ENCODE measurements at regions not wholly inside any gene's neighbourhood (a gene's known extent, or its start where the extent isn't known, plus 50 kb on each side); places are given as distances from the start of the nearest gene placed in this dataset.

- no peak for TF ChIP-seq CTCF (IDR thresholded peaks at IDR 0.05; ENCODE audit: low read depth, low read length)
- DNase-seq (ENCODE audit: extremely low read depth, low read depth), result no peak
Measured at GRCh38 chr5:38648703-38649291, 92.4 kb upstream of the LIFR start.

GRCh38 chr5:38650540-38650939, 94.1 kb upstream of the LIFR start:
- DNase-seq (ENCODE audit: extremely low read depth, low read depth), result no peak
- no peak for TF ChIP-seq CTCF (IDR thresholded peaks at IDR 0.05; ENCODE audit: low read depth, low read length)

- TF ChIP-seq CTCF (IDR thresholded peaks at IDR 0.05; ENCODE audit: low read depth, low read length), result no peak
- no peak for DNase-seq (ENCODE audit: extremely low read depth, low read depth)
Measured at GRCh38 chr5:38650946-38651345, 94.5 kb upstream of the LIFR start.

GRCh38 chr5:38651806-38652205, 95.4 kb upstream of the LIFR start:
- TF ChIP-seq CTCF (IDR thresholded peaks at IDR 0.05; ENCODE audit: low read depth, low read length), result no peak
- DNase-seq (ENCODE audit: extremely low read depth, low read depth), result no peak

GRCh38 chr5:38653389-38653788, 96.9 kb upstream of the LIFR start:
- TF ChIP-seq CTCF (IDR thresholded peaks at IDR 0.05; ENCODE audit: low read depth, low read length), result no peak
- no peak for DNase-seq (ENCODE audit: extremely low read depth, low read depth)

- no peak for TF ChIP-seq CTCF (IDR thresholded peaks at IDR 0.05; ENCODE audit: low read depth, low read length)
- DNase-seq (ENCODE audit: extremely low read depth, low read depth), result no peak
Measured at GRCh38 chr5:38655691-38656090, 99.2 kb upstream of the LIFR start.

- no peak for DNase-seq (ENCODE audit: extremely low read depth, low read depth)
- TF ChIP-seq CTCF (IDR thresholded peaks at IDR 0.05; ENCODE audit: low read depth, low read length), result no peak
Measured at GRCh38 chr5:38656568-38656967, 100.1 kb upstream of the LIFR start.

Data from AG09319 (cell line).